Activated B cell treated with CpG ODN at 0.5 μM for 24 hours (primary cell): ENCODE measurements at regions not wholly inside any gene's neighbourhood (a gene's known extent, or its start where the extent isn't known, plus 50 kb on each side); places are given as distances from the start of the nearest gene placed in this dataset.

Experiments used
- ATAC-seq: fragments of 200-7000 bp; cut with Tn5 transposase; one replicate; pipeline ENCODE4 v1.10.0; 2021; ENCODE audit warnings: low read depth, mild to moderate bottlenecking, moderate library complexity
- CTCF ChIA-PET: fragments of 350-600 bp; sonication (Branson Sonifier 250); formaldehyde crosslinking; loops from one replicate; lab custom pipeline; 2021; ENCODE audit warnings: antibody characterized with exemption; lab: Charles Lee
- POLR2A ChIA-PET: fragments of 350-600 bp; sonication (Branson Sonifier 250); formaldehyde crosslinking; loops from one replicate; lab custom pipeline; 2021; ENCODE audit warnings: antibody characterized with exemption; lab: Charles Lee
- DNase-seq: peaks from one replicate; pipeline ENCODE4 v3.0.0; 2022
- H3K27ac Mint-ChIP-seq: one replicate; pipeline ENCODE4 v1.8.0; 2020; ENCODE audit warnings: mixed read lengths
- H3K27me3 Mint-ChIP-seq: one replicate; pipeline ENCODE4 v1.8.0; 2021; ENCODE audit warnings: mixed read lengths
- H3K36me3 Mint-ChIP-seq: one replicate; pipeline ENCODE4 v1.8.0; 2021; ENCODE audit warnings: low read depth, mixed read lengths
- H3K4me1 Mint-ChIP-seq: one replicate; pipeline ENCODE4 v1.8.0; 2021; ENCODE audit warnings: mixed read lengths
- H3K4me3 Mint-ChIP-seq: one replicate; pipeline ENCODE4 v1.8.0; 2020; ENCODE audit warnings: mild to moderate bottlenecking, mixed read lengths
- H3K9me3 Mint-ChIP-seq: one replicate; pipeline ENCODE4 v1.8.0; 2020; ENCODE audit warnings: mixed read lengths
- CTCF ChIP-seq: fragments of 200-600 bp; IDR thresholded peaks from one replicate; pipeline ENCODE4 v1.8.0; 2022; ENCODE audit warnings: antibody characterized with exemption, mild to moderate bottlenecking
- intact Hi-C: fragments of 100-400 bp; cut with micrococcal nuclease; formaldehyde crosslinking; loops from one replicate; pipeline ENCODE4 v1.15.1; 2024

DNA sequence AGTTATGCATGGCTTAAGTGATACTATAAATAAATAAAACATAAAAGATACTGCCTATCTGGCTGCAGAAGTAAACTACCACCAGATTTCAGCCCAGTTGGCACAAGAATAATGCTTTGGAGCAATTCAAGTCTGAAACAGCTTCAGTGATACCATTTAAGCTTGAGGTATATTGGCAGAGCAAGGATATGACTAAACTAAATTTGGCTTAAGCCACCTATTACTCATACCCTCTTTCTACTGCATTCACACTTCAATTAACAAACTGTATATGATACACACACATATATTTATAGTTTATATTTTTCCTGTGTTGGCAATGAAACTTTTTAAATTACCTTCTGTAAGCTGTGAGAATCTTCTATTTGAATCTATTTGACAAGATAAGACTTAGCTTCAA lies 431.9 kb downstream of the ANXA1 start:
- no peak overlapping the region for H3K27ac Mint-ChIP-seq
- DNase-seq = no peak

DNA sequence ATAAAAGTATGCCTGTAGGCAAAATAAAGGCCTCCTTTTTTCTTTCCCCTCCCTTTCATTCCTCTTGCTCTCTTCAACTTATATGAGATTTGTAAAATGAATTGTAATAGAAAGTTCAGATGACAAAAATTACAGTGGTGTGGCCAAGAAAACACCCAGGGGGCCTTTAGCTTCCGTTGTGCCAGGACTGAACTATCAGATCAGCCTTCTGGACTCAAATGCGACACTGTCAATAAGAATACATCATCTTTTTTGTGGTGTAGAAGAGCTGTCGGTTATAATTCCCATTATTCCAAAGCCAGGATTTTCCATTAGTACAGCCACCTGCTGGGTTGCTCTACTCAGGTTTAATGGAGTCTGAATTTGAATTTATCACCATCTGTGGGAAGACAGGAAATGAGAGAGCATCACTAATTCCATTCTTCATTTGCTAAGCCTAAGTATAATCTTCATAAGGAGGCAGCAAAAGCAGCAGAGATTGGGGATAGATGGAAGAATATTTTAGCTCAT lies 443.4 kb downstream of the ANXA1 start:
- no peak overlapping the region for H3K4me3 Mint-ChIP-seq
- intact Hi-C loops = no loop called here
- no peak for TF ChIP-seq CTCF
- CTCF ChIA-PET = no interaction called here
- DNase-seq (no peak), ATAC-seq (no peak)
- no peak overlapping the region for H3K27ac Mint-ChIP-seq
- H3K9me3 Mint-ChIP-seq = no peaks in the 10 kb centered on the region
- POLR2A ChIA-PET = no interaction called here
- H3K27me3 Mint-ChIP-seq = no peaks in the 10 kb centered on the region
- no peaks in the 10 kb centered on the region for H3K36me3 Mint-ChIP-seq
- no peaks in the 10 kb centered on the region for H3K4me1 Mint-ChIP-seq

More for the DNA sequence above, 431.9 kb downstream of the ANXA1 start:
- TF ChIP-seq CTCF = no peak
- Mint-ChIP-seq H3K4me1 (no peaks in the 10 kb centered on the region), H3K27me3 (no peaks in the 10 kb centered on the region), H3K36me3 (no peaks in the 10 kb centered on the region), H3K4me3 (no peak overlapping the region), H3K9me3 (peaks cover 2% of the 10 kb centered on the region)
- intact Hi-C loops = no loop called here
- no peak for ATAC-seq
- ChIA-PET CTCF (no interaction called here), POLR2A (no interaction called here)

- no peak for ATAC-seq
- H3K27me3 Mint-ChIP-seq = no peaks in the 10 kb centered on the region
- no peak overlapping the region for H3K27ac Mint-ChIP-seq
- ChIA-PET POLR2A (no interaction called here), CTCF (no interaction called here)
- H3K9me3 Mint-ChIP-seq = no peaks in the 10 kb centered on the region
- H3K36me3 Mint-ChIP-seq = no peaks in the 10 kb centered on the region
- intact Hi-C loops = no loop called here
- no peaks in the 10 kb centered on the region for H3K4me1 Mint-ChIP-seq
- TF ChIP-seq CTCF = no peak
- no peak for DNase-seq
- H3K4me3 Mint-ChIP-seq = no peak overlapping the region
These were observed 444.7 kb downstream of the ANXA1 start for GRCh38 chr9:73596321-73596720.

DNA sequence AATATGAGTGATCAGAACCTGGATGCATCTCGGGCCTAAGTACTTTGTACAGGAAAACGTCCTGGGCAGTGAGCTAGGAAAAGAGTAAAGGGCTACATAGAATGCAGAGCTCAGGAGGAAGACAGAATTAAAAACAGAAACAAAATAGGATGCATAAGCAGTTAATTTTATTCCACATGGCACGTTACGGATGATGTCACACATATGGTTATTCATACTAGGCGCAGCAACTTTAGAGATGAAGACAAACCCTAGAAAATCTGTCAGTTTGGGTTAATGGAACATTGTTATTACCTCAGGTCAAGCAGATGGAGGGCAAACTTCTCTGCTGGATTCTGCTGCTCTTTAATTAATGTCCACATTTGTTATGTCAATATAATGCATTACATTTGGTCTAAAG lies 445.4 kb downstream of the ANXA1 start:
- Mint-ChIP-seq H3K27ac (no peak overlapping the region), H3K9me3 (no peaks in the 10 kb centered on the region), H3K27me3 (no peaks in the 10 kb centered on the region), H3K4me3 (no peak overlapping the region), H3K4me1 (no peaks in the 10 kb centered on the region), H3K36me3 (no peaks in the 10 kb centered on the region)
- no peak for DNase-seq
- ChIA-PET CTCF (no interaction called here), POLR2A (no interaction called here)
- no peak for ATAC-seq
- TF ChIP-seq CTCF = no peak
- intact Hi-C loops = no loop called here

DNA sequence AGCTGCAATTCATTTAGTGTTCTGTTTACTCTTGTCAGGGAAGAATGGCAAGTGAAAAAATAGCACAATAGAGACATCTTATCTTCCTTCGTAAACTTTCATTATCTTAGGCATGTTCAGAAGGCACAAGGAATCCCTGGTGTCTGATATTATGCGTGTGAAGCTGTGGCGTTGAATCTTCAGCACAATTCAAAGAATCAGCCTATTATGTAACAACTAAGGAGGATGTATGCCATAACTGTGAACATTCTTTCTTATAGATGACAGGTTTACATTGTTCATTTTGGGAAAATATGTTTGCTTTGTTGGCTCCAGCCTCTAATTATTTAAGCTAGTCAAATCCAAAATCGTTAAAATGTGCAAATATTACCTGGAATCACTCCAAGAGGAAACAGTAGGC lies 446.1 kb downstream of the ANXA1 start:
- ChIA-PET CTCF (no interaction called here), POLR2A (no interaction called here)
- Mint-ChIP-seq H3K27ac (no peak overlapping the region), H3K36me3 (no peaks in the 10 kb centered on the region), H3K4me1 (no peaks in the 10 kb centered on the region), H3K27me3 (no peaks in the 10 kb centered on the region), H3K9me3 (no peaks in the 10 kb centered on the region), H3K4me3 (no peak overlapping the region)
- DNase-seq (no peak), ATAC-seq (no peak)
- TF ChIP-seq CTCF = no peak
- intact Hi-C loops = no loop called here
